K562 (cell line): ENCODE measurements at regions not wholly inside any gene's neighbourhood (a gene's known extent, or its start where the extent isn't known, plus 50 kb on each side); places are given as distances from the start of the nearest gene placed in this dataset.

Experiments
- AFF1 ChIP-seq, 2 experiments: fragments of 450-650 bp; IDR thresholded peaks; 2 replicates each; pipeline ENCODE4 v1.6.1; 2018; ENCODE audit warnings: mild to moderate bottlenecking in 2 of 2, low read depth in 1 of 2; ENCODE audit not compliant: partially characterized antibody in 2 of 2
- FOXK2 ChIP-seq, 2 experiments: fragments of 450-650 bp; IDR thresholded peaks in 1 of 2; conservative IDR thresholded peaks in 1 of 2; 2 replicates each; pipeline ENCODE4 v1.6.1; 2016; ENCODE audit warnings: low read depth in 2 of 2, mild to moderate bottlenecking in 1 of 2
- GTF2B ChIP-seq: IDR thresholded peaks from 2 replicates; pipeline ENCODE4 v1.6.1; 2011; ENCODE audit not compliant: insufficient read length; ENCODE audit errors: extremely low read depth
- HDAC3 ChIP-seq: fragments of 450-650 bp; IDR thresholded peaks from 2 replicates; pipeline ENCODE4 v1.6.1; 2018; ENCODE audit warnings: borderline replicate concordance, mild to moderate bottlenecking, moderate library complexity; ENCODE audit not compliant: partially characterized antibody
- UBTF ChIP-seq, 2 experiments: IDR thresholded peaks; 2 replicates each; pipeline ENCODE4 v1.6.1; 2012; ENCODE audit warnings: improper control_type of control experiment in 2 of 2, low read depth in 2 of 2, low read length in 2 of 2, borderline replicate concordance in 1 of 2

- TF ChIP-seq AFF1 (IDR thresholded peaks at IDR 0.05; ENCODE audit: low read depth in 1 of 2, partially characterized antibody in 2 of 2) (no peak), UBTF (IDR thresholded peaks at IDR 0.05; ENCODE audit: borderline replicate concordance in 1 of 2, low read depth in 2 of 2, low read length in 2 of 2) (no peak), HDAC3 (no peak), FOXK2 (conservative IDR thresholded peaks at IDR 0.05 in 1 of 2, IDR thresholded peaks at IDR 0.05 in 1 of 2; ENCODE audit: low read depth in 2 of 2) (no peak), GTF2B (no peak)
Measured at GRCh38 chr2:238694136-238694755, 153.6 kb upstream of the TWIST2 start (continued).
